ENCODE measurements at regions not wholly inside any gene's neighbourhood (a gene's known extent, or its start where the extent isn't known, plus 50 kb on each side); places are given as distances from the start of the nearest gene placed in this dataset.
"Not testable (repeated sequence)": the region's sequence is repeated elsewhere in the genome, so short reads cannot be mapped to it uniquely, and the experiment has no call there.

- CTCF ChIA-PET = no interaction called here
- POLR2A ChIA-PET = no interaction called here
- no peak for DNase-seq (ENCODE audit: extremely low spot score)
- TF ChIP-seq FOXM1 (IDR thresholded peaks at IDR 0.05; ENCODE audit: borderline replicate concordance) (no peak), HDGF (IDR thresholded peaks at IDR 0.05; ENCODE audit: borderline replicate concordance) (no peak), ZNF384 (IDR thresholded peaks at IDR 0.05) (no peak), TARDBP (IDR thresholded peaks at IDR 0.05) (no peak), NFRKB (IDR thresholded peaks at IDR 0.05) (no peak), CTBP1 (IDR thresholded peaks at IDR 0.05; ENCODE audit: borderline replicate concordance) (no peak), PKNOX1 (IDR thresholded peaks at IDR 0.05) (no peak), L3MBTL2 (conservative IDR thresholded peaks at IDR 0.05) (no peak), FOXK2 (IDR thresholded peaks at IDR 0.05) (no peak), FOXA1 (IDR thresholded peaks at IDR 0.05) (no peak), SP1 (IDR thresholded peaks at IDR 0.05) (no peak), ELF4 (IDR thresholded peaks at IDR 0.05) (no peak), SUZ12 (IDR thresholded peaks at IDR 0.05) (no peak), BHLHE40 (IDR thresholded peaks at IDR 0.05; ENCODE audit: borderline replicate concordance) (no peak), LEF1 (IDR thresholded peaks at IDR 0.05; ENCODE audit: borderline replicate concordance) (no peak), ARNT (IDR thresholded peaks at IDR 0.05) (no peak)
These were observed 90.0 kb upstream of the CPNE4 start for GRCh38 chr3:132124651-132125284.

DNA sequence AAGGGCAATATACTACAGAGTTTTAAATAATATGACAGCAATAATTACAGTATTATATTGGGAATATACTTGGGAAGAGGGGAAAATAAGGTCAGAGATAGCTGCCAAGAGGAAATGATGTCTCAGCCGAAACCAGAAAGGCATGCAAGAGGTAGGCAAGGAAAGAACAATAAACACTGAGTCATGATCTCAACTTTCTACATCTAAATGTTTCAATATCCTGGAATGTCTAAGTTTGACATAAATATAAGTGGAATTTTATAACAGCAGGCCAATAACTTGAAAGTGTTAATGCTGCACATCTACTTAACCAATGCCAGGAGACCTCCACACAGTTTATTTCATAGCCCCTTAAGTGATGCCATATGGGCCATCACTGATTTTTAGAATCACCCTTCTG lies 99.8 kb upstream of the CPNE4 start:
- no peak for DNase-seq (ENCODE audit: extremely low spot score)
- ChIA-PET POLR2A (no interaction called here), CTCF (no interaction called here)

GRCh38 chr3:132135628-132136333 lies 101.0 kb upstream of the CPNE4 start:
- ChIA-PET CTCF (no interaction called here), POLR2A (no interaction called here)
- TF ChIP-seq ELF4 (IDR thresholded peaks at IDR 0.05) (no peak), HDGF (IDR thresholded peaks at IDR 0.05; ENCODE audit: borderline replicate concordance) (no peak), ZNF384 (IDR thresholded peaks at IDR 0.05) (no peak), SP1 (IDR thresholded peaks at IDR 0.05) (no peak), FOXM1 (IDR thresholded peaks at IDR 0.05; ENCODE audit: borderline replicate concordance) (no peak), L3MBTL2 (conservative IDR thresholded peaks at IDR 0.05) (no peak), BHLHE40 (IDR thresholded peaks at IDR 0.05; ENCODE audit: borderline replicate concordance) (no peak), CTBP1 (IDR thresholded peaks at IDR 0.05; ENCODE audit: borderline replicate concordance) (no peak), SUZ12 (IDR thresholded peaks at IDR 0.05) (no peak), LEF1 (IDR thresholded peaks at IDR 0.05; ENCODE audit: borderline replicate concordance) (no peak), NFRKB (IDR thresholded peaks at IDR 0.05) (no peak), TARDBP (IDR thresholded peaks at IDR 0.05) (no peak), PKNOX1 (IDR thresholded peaks at IDR 0.05) (no peak), ARNT (IDR thresholded peaks at IDR 0.05) (no peak)
- no peak for DNase-seq (ENCODE audit: extremely low spot score)

More for the DNA sequence above, 99.8 kb upstream of the CPNE4 start:
- no peak for TF ChIP-seq PKNOX1 (IDR thresholded peaks at IDR 0.05)

DNA sequence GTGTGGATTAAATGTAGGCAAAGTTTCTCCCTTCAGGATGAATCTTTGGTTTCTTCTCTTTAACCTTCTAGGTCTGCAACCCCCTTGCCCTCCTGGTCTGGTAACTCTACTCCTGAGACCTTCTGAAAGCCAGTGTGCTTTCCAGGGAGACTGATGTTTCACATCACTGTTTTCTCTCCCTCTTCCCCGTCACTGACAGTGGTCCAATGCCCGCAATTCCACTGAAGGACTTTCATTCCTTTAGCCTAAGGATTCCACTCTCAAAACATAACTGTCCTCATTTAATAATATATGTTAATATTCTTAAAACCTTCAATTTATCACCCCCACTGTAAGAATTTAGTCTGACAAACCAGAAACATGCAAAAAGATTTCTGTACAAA lies 101.5 kb upstream of the CPNE4 start:
- POLR2A ChIA-PET = no interaction called here
- no peak for TF ChIP-seq SP1 (IDR thresholded peaks at IDR 0.05)
- TF ChIP-seq FOXA1 (IDR thresholded peaks at IDR 0.05) = no peak
- TF ChIP-seq L3MBTL2 (conservative IDR thresholded peaks at IDR 0.05) = no peak
- TF ChIP-seq SUZ12 (IDR thresholded peaks at IDR 0.05) = no peak
- TF ChIP-seq ELF4 (IDR thresholded peaks at IDR 0.05) = no peak
- TF ChIP-seq TARDBP (IDR thresholded peaks at IDR 0.05) = no peak
- no peak for TF ChIP-seq FOXK2 (IDR thresholded peaks at IDR 0.05)
- TF ChIP-seq LEF1 (IDR thresholded peaks at IDR 0.05; ENCODE audit: borderline replicate concordance) = no peak
- no peak for TF ChIP-seq PKNOX1 (IDR thresholded peaks at IDR 0.05)
- CTCF ChIA-PET = no interaction called here
- DNase-seq (ENCODE audit: extremely low spot score) = no peak

GRCh38 chr3:132136902-132137301 lies 102.1 kb upstream of the CPNE4 start:
- CTCF ChIA-PET; DNase-seq (ENCODE audit: extremely low spot score); POLR2A ChIA-PET: not testable (repeated sequence)

GRCh38 chr3:132145833-132146232 lies 111.0 kb upstream of the CPNE4 start:
- ChIA-PET CTCF (no interaction called here), POLR2A (no interaction called here)
- DNase-seq (ENCODE audit: extremely low spot score) = no peak
- TF ChIP-seq FOXA1 (IDR thresholded peaks at IDR 0.05) (no peak), SUZ12 (IDR thresholded peaks at IDR 0.05) (no peak), SP1 (IDR thresholded peaks at IDR 0.05) (no peak), ARNT (IDR thresholded peaks at IDR 0.05) (no peak), LEF1 (IDR thresholded peaks at IDR 0.05; ENCODE audit: borderline replicate concordance) (no peak), ZNF384 (IDR thresholded peaks at IDR 0.05) (no peak), HDGF (IDR thresholded peaks at IDR 0.05; ENCODE audit: borderline replicate concordance) (no peak), NFRKB (IDR thresholded peaks at IDR 0.05) (no peak), TARDBP (IDR thresholded peaks at IDR 0.05) (no peak), FOXM1 (IDR thresholded peaks at IDR 0.05; ENCODE audit: borderline replicate concordance) (no peak), L3MBTL2 (conservative IDR thresholded peaks at IDR 0.05) (no peak), CTBP1 (IDR thresholded peaks at IDR 0.05; ENCODE audit: borderline replicate concordance) (no peak), FOXK2 (IDR thresholded peaks at IDR 0.05) (no peak), PKNOX1 (IDR thresholded peaks at IDR 0.05) (no peak), ELF4 (IDR thresholded peaks at IDR 0.05) (no peak), BHLHE40 (IDR thresholded peaks at IDR 0.05; ENCODE audit: borderline replicate concordance) (no peak)
